Duodenal mucosa (tissue), 2 donors: ENCODE measurements at regions not wholly inside any gene's neighbourhood (a gene's known extent, or its start where the extent isn't known, plus 50 kb on each side); places are given as distances from the start of the nearest gene placed in this dataset.

Experiments
- H3K27ac ChIP-seq: one replicate; pipeline ENCODE4 v1.7.0; 2013; ENCODE audit warnings: low read depth, low read length
- H3K27me3 ChIP-seq, 2 donors: one replicate each; pipeline ENCODE4 v1.7.0; 2013; ENCODE audit warnings: low read length in 2 of 2, control low read depth in 1 of 2; ENCODE audit not compliant: insufficient read depth in 2 of 2, control insufficient read depth in 1 of 2
- H3K36me3 ChIP-seq, 2 donors: one replicate each; pipeline ENCODE4 v1.7.0; 2013; ENCODE audit warnings: low read length in 2 of 2, control low read depth in 1 of 2; ENCODE audit not compliant: insufficient read depth in 2 of 2, control insufficient read depth in 1 of 2
- H3K4me1 ChIP-seq, 2 donors: one replicate each; pipeline ENCODE4 v1.7.0; 2013; ENCODE audit warnings: low read length in 2 of 2, control low read depth in 1 of 2; ENCODE audit not compliant: insufficient read depth in 2 of 2, control insufficient read depth in 1 of 2
- H3K4me3 ChIP-seq, 2 donors: one replicate each; pipeline ENCODE4 v1.7.0; 2013; ENCODE audit warnings: low read length in 2 of 2, low read depth in 1 of 2
- H3K9ac ChIP-seq, 2 donors: one replicate each; pipeline ENCODE4 v1.7.0; 2013; ENCODE audit warnings: low read length in 2 of 2, low read depth in 1 of 2
- H3K9me3 ChIP-seq, 2 donors: one replicate each; pipeline ENCODE4 v1.7.0; 2013; ENCODE audit warnings: low read length in 2 of 2, control low read depth in 1 of 2; ENCODE audit not compliant: control insufficient read depth in 1 of 2

DNA sequence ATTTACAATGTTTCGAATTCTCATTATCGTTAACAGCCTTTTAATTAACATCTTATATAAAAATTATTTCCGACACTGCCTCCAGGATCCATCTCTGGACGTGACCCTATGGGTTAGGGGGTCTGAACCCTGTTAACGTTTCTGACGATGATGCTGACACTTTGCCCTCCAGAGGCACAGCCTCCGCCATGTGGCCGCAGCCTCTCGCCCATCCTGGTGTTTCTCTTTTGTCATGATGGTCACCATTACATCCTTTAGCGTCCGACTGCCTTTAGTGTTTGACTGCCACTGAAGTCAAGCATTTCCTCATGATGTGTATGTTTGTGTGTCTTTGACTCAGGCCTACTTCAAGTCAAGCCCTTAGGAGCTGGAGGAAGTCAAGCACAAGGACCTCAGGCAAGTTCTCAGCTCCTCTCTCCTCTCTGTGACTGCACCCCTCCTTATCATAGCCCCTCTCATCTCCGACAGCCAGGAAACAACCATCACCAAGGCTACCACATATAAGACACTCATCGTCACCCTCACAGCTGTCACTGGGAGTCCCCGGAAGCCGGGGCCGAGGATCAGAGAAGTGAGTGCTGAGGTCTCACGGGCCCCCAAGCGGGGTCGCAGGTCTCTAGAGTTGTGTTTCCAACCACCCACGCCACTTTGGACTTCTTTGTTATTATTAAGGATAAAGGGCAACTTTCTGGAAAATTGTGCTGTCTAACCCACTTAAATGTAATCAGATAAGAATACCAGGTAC, 96.1 kb upstream of the PPP2R2D start:
- Histone ChIP-seq H3K27me3 (no peaks in the 10 kb centered on the region), H3K36me3 (no peaks in the 10 kb centered on the region), H3K9ac (no peak overlapping the region), H3K4me3 (no peak overlapping the region), H3K27ac (no peak overlapping the region), H3K4me1 (no peaks in the 10 kb centered on the region), H3K9me3 (peaks cover 0 to under 1% of the 10 kb centered on the region in 2 donors)

DNA sequence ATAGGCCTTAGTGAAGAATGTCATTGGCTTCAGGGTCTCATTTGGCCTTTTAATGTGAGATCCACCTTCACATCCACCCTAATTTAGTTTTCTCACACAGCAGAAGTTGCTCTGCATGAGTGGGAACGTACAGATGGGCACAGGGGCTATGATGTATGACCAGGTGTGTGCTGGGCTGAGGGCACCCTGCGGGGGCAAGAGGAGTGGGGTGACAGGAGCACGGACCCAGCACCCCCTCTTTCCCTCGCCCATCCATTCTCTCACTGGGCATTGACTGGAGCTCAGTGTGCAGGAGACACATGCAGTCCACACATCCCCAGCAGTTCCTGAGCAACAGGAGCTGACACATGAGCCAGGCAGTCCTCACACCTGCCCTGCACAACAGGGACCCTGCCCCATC, 95.1 kb upstream of the PPP2R2D start:
- no peaks in the 10 kb centered on the region for H3K36me3 ChIP-seq
- H3K4me1 ChIP-seq: no peaks in the 10 kb centered on the region
- H3K4me3 ChIP-seq: no peak overlapping the region
- no peak overlapping the region for H3K9ac ChIP-seq
- no peak overlapping the region for H3K27ac ChIP-seq
- H3K27me3 ChIP-seq: no peaks in the 10 kb centered on the region
- no peaks in the 10 kb centered on the region for H3K9me3 ChIP-seq

DNA sequence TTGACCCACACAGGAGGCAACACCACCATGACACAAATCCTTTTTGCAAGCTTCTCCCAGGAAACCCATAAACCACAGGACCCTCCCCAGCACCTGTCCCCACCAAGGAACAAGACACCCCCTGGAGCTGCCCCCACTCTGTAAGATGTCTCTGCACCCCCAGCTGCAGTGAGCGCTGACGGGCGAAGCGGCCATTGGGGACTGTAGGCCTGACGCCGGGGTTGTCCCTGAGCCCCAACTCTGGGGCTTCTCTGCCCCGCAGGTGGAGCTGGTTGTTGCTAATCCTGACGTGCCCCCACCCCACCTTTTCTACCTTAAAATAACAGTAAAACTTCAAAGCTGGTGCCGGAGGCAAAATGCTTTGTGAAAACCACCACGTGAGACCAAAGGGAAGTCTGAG, 94.7 kb upstream of the PPP2R2D start:
- H3K9ac ChIP-seq: no peak overlapping the region
- no peaks in the 10 kb centered on the region for H3K36me3 ChIP-seq
- H3K27me3 ChIP-seq: no peaks in the 10 kb centered on the region
- no peaks in the 10 kb centered on the region for H3K4me1 ChIP-seq
- H3K27ac ChIP-seq: no peak overlapping the region
- H3K9me3 ChIP-seq: no peaks in the 10 kb centered on the region
- no peak overlapping the region for H3K4me3 ChIP-seq

DNA sequence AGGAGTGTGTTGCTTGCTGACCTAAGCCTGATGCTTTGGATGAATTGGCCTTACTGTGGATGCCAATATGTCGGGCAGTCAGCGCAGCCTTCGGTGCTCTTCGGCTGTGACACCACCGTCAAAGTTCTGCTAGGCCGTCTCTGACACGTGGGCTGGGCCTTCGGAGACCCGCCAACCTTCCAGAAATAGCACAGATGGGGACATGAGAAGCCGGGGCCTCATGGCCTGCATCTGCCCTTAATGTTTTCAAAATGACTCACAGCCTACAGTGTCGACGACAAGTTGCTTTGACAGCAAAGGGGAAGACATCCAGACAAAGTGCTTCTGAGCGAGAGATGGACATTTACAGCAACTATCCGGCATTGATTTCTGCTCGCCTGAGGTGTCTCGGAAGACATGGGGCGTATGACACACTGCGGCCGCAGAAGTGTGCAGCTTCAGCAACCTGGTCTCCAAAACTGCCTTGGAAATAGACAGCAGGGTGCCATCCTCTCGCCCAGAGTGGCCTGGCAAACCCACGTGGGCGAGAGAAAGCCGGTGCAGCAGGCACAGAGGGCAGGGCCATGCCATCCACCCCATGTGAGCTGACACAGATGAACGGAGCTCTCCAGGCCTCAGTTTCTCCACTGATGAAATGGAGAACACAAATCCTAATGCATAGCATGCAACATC, 94.0 kb upstream of the PPP2R2D start:
- H3K4me1 ChIP-seq: no peaks in the 10 kb centered on the region
- H3K36me3 ChIP-seq: no peaks in the 10 kb centered on the region
- no peak overlapping the region for H3K9ac ChIP-seq
- H3K4me3 ChIP-seq: no peak overlapping the region
- no peaks in the 10 kb centered on the region for H3K9me3 ChIP-seq
- no peak overlapping the region for H3K27ac ChIP-seq
- H3K27me3 ChIP-seq: no peaks in the 10 kb centered on the region

DNA sequence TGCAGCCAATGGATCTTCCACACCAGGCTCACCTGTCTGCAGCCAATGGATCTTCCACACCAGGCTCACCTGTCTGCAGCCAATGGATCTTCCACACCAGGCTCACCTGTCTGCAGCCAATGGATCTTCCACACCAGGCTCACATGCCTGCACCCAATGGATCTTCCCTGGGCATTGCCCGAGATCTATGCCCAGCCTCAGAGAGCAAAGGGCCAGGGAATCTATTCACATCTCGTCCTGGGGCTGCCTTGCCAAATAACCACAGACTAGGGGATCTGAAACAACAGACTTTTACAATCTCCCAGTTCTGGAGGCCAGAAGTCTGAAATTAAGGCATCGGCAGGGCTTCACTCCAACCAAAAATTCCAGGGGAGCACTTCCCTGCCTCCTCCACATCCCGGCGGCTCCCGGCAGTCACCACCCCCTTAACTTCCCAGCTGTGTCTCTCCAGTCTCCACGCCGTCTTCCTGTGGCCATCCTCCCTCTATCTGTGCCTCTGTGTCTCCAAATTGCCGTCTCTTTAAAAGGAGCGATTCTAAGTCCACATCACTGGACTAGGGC, 92.4 kb upstream of the PPP2R2D start:
- Histone ChIP-seq H3K4me3 (no peak overlapping the region), H3K27me3 (no peaks in the 10 kb centered on the region), H3K4me1 (no peaks in the 10 kb centered on the region), H3K27ac (no peak overlapping the region), H3K36me3 (no peaks in the 10 kb centered on the region), H3K9ac (no peak overlapping the region), H3K9me3 (no peaks in the 10 kb centered on the region)

DNA sequence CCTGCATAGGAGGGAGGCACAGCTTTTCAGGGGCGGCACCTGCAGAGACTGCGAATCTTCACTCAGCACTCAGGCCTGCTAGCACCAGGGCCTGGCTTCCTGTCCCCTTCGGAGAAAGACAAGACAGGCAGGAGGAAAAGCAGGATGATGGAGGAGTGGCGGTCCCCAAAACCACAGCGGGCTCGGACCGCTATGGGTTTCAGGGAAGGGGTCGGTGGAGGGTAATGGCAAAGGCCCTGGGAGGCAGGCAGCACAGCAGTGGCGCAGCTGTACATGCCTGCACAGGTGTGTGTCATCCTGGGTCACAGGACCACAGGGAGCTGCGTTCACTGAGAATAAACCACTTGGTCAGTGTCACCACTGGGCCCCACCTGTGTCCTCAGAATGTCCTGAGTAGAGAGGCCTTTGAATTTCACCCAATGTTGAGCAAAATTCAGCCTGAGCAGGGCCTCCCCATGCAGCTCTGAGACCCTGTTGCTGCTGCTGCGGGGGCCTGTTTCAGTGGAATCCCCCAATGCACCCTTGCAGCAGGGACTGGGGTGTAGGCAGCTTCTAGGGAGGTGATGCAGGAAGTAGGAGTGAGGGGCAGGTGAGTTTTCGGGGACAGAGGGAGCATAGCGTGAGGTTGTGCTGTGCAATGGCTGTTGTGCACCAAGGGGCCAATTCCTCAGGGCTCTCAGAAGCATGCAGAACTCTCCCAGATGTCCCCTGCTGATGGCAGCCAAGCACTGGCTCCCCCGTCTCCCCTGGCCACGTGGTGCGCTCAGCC, 90.6 kb upstream of the PPP2R2D start:
- no peaks in the 10 kb centered on the region for H3K9me3 ChIP-seq
- H3K27me3 ChIP-seq: no peaks in the 10 kb centered on the region
- no peaks in the 10 kb centered on the region for H3K4me1 ChIP-seq

DNA sequence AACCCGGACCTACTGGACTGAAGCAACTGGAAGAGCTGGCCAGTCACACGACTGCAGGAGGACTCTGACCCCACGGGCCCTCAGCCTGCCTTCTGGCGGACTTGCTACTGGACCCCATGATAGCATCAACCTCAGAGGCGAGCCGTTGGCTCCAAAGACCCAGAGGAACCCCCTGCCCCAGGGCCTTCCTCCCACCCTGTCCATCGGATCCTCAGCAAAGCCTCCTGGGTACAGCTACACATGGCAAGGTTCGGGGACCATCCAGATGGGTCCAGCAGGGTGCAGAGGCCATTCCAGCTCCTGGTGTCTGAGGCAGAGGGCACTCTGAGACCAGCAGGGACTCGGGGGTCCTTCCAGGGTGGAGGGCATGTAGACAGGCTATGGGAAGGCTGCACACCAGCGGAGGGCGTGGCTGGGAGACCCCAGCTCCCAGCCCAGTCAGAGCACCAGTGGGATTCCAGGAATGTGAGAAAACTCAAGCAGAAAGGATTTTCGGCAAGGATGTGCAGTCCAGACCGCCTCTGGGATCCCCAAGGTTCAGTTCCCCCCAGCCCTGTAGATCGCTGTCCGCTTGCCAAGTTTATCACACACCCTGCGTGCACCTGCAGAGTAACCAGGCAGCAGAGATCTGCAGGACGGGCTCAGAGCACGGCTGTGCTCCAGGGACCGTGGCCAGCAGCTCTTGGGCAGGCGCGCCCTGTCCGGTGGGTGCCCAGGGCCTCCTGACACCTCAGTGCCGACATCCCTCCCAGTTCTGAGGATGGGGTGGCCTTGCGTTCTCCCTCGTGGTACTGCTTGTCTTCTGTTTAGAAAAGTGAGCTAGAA, 89.8 kb upstream of the PPP2R2D start:
- Histone ChIP-seq H3K27ac (no peak overlapping the region), H3K9ac (no peak overlapping the region), H3K9me3 (no peaks in the 10 kb centered on the region), H3K4me1 (no peaks in the 10 kb centered on the region), H3K36me3 (no peaks in the 10 kb centered on the region), H3K4me3 (no peak overlapping the region), H3K27me3 (no peaks in the 10 kb centered on the region)

More for the DNA sequence above, 90.6 kb upstream of the PPP2R2D start:
- no peak overlapping the region for H3K27ac ChIP-seq
- H3K4me3 ChIP-seq: no peak overlapping the region
- H3K9ac ChIP-seq: no peak overlapping the region
- H3K36me3 ChIP-seq: no peaks in the 10 kb centered on the region

DNA sequence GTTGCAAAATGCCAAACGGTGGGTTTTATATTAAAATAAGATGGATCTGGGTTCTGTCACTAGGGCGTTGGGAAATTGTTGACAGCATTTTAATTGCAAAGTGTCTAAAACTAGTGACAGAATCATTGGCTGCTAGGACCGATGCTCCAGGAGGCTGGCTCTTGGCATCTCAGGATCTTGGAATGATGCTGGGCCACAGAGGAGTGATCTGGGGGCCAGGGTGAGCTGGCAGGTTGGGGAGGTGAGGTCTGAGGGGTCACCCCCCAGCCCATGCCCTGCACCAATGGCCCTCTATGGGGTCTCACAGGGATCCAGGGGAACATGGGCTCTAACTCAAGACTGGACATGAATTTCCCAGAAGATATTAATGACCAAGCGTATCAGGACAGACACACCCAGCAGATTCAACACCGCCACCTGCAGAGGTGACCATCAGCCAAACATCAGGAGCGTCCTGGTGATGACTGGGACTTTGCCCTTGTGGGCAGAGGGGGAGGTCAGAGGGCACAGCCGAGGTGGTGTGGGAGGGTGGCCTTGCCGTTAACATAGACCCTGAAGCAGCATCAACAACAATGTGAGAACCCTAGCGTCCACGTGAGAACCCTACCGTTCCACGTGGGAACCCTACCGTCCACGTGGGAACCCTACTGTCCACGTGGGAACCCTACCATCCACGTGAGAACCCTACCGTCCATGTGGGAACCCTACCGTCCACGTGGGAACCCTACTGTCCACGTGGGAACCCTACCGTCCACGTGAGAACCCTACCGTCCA, 89.0 kb upstream of the PPP2R2D start:
- H3K9me3 ChIP-seq: no peaks in the 10 kb centered on the region
- H3K27me3 ChIP-seq: no peaks in the 10 kb centered on the region

More for the DNA sequence above, 89.0 kb upstream of the PPP2R2D start:
- Histone ChIP-seq H3K4me1 (no peaks in the 10 kb centered on the region), H3K4me3 (no peak overlapping the region), H3K27ac (no peak overlapping the region), H3K36me3 (no peaks in the 10 kb centered on the region), H3K9ac (no peak overlapping the region)
